ENCODE measurements at regions not wholly inside any gene's neighbourhood (a gene's known extent, or its start where the extent isn't known, plus 50 kb on each side); places are given as distances from the start of the nearest gene placed in this dataset.

DNA sequence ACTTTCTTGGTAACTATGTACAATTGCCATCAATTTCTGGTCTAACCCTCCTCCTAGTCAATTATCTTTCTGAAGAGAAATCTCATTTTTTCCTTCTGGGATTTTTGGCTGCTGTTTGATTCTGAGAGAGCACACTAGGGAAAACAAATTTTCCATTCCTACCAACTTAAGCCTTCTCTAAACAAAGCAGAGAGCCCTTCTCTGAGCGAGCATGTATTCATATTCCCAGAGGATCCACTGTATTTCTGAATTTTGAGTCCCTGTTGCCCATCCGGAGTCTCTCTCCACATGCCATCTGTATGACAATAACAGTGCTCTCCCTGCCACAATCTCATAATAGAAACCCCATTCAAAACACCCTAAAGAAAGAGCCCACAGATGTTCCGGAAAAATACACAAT is 78.5 kb downstream of the MAIP1 start:
- TF ChIP-seq, protein P1, sequence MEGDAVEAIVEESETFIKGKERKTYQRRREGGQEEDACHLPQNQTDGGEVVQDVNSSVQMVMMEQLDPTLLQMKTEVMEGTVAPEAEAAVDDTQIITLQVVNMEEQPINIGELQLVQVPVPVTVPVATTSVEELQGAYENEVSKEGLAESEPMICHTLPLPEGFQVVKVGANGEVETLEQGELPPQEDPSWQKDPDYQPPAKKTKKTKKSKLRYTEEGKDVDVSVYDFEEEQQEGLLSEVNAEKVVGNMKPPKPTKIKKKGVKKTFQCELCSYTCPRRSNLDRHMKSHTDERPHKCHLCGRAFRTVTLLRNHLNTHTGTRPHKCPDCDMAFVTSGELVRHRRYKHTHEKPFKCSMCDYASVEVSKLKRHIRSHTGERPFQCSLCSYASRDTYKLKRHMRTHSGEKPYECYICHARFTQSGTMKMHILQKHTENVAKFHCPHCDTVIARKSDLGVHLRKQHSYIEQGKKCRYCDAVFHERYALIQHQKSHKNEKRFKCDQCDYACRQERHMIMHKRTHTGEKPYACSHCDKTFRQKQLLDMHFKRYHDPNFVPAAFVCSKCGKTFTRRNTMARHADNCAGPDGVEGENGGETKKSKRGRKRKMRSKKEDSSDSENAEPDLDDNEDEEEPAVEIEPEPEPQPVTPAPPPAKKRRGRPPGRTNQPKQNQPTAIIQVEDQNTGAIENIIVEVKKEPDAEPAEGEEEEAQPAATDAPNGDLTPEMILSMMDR (IDR thresholded peaks at IDR 0.05): no peak
- TF ChIP-seq ZFX (IDR thresholded peaks at IDR 0.05; ENCODE audit: borderline replicate concordance): no peak
